ENCODE measurements at regions not wholly inside any gene's neighbourhood (a gene's known extent, or its start where the extent isn't known, plus 50 kb on each side); places are given as distances from the start of the nearest gene placed in this dataset.

DNA sequence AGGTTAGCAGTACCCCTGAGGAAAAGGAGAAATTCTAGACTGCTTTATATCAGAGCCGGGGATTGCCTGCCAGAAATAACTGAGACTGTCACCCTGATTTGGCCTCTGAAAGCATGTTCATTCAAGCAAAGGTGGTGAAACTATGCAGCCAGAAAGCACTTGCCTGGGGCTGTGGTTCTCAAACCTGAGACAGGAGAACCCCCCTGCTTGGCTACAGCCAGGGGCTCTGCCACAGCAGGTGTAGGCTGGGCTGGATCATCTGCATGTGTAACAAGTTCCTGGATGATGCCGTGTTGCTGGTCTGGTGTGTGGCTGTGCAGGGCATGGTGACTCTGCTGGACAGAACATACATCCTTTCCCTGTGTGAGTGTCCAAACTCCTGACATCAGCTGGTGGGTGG is 157.8 kb downstream of the NXNL2 start:
- no peak for DNase-seq (ENCODE audit: low spot score)

DNA sequence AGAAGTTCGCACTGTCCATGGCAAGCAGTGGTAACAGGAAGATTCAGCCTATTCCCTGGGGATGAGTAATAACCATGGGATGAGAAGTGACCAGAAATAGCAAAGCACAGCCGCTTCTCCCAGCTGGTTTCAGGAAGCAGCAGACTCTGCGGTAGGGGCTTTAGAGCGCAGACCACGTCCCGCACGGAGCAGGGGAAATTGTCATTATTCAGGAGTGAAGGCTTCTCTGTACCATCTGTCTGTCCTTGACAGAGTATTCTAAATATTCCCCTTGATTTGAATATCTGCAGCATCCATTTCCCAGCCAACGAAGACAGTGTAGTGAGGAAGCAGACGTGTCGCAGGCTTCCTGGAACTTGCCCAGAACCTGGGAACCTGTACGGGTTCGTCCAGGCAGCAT is 159.6 kb downstream of the NXNL2 start:
- no peak for DNase-seq (ENCODE audit: low spot score)

DNA sequence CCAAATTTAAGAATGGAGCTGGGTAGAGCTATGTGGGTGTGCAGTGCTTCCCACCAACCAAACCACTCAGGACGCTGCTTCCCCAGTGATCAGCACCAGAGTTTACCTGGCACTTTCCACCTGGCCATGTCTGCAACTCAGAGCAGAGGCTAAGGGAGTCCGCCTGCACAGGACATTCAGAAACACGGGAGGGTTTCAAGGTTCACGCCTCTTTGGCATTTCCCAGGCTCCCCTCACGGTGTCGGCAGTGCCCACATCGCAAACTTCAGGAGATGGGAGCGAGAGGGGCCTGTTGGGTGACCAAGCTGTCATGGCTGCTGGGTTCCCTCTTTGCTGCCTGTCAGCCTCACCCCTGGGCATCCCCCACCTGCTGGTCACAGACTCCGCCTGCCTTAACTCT is 161.5 kb downstream of the NXNL2 start:
- DNase-seq (ENCODE audit: low spot score) = no peak

DNA sequence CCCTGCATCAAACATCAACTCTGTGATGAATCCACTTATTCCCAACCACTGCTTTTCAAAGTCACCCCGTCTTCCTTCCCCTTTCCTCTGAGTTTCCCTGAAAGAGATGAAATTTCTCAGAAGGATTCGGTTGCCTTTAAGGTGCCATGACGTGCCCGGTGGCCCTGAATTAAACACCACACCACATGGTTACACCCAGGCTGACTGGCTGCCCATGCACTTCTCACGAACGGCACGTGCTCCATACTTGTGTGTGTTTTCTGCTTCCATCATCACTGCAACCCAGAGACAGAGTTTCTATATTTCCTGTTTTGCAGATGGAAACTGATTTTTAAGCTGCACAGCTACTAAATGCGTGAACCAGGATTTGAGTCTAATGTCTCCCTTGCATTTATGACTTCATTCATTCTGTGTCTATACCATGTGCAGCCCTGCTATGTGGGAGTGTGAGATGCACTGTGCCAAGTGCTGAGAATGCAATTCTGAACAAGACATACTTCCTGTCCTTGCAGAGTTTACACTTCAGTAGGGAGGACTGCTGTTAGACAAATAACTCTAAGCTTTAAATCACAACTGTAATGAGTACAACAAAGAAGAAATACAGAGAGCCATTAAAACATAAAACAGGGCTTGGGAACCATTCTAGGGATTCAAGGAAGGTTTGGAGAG is 162.9 kb downstream of the NXNL2 start:
- DNase-seq (ENCODE audit: low spot score) = no peak

DNA sequence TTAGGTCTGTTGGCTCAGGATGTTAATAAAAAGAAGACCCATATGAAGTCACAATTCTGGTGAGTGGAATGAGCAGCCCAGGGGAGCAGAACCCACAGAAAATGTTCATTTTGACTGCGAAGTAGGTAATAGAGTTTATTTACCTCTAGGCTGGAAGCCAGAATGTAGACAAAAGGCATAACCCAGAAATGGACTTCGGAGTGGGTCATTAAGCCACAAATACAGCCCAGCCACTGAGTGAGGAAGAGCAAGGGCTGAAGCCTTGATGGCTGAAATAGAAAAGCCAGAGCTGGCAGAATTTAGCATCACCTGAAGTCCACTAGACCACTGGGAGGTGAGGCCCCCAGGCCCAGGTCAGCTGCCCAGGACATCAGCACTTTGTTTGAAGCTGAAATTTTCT is 168.0 kb downstream of the NXNL2 start:
- DNase-seq (ENCODE audit: low spot score) = no peak

DNA sequence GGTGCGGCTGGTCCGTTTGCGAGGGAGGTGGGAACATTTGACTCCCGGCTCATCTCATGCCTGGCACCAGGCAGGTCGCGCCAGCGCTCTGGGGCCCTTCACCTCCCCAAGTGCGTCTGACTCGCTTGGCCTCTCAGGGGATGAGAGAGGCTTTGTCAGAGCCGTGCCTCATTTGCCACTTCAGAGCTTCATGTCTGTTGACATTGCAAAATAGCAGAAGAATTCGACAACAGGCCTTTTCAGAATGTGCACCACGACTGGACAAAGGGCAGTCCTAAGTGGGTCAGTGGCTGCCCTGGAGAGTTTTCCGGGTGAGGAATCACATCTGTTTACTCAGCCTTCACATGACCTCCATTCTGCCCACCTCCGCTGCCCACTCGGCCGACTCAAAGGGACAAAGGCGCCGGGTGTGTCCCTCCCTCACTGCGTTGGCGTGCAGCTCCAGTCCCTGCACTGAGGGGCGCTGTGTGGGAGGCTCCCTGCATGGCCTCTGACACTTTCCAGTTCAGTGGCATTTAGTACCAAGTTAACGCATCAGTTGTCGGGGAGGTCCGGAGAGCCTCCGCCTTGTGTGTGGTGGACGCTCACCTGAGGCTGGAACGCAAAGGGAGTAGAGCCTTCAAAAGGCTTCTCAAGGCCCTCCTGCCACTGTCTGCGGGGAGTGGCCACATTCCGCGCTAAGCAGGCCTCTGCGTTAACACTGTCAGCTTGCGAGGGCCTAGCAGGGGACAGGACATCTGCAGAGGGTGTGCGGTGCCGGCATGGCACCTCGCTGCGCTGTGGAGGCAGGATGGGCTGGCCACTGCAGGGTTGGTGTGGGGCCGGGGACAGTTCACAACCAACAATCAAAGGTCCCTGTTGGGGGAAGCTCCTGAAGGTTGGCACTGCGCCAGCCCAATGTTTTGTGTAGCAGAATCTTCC is 171.5 kb downstream of the NXNL2 start:
- DNase-seq (ENCODE audit: low spot score) = no peak

DNA sequence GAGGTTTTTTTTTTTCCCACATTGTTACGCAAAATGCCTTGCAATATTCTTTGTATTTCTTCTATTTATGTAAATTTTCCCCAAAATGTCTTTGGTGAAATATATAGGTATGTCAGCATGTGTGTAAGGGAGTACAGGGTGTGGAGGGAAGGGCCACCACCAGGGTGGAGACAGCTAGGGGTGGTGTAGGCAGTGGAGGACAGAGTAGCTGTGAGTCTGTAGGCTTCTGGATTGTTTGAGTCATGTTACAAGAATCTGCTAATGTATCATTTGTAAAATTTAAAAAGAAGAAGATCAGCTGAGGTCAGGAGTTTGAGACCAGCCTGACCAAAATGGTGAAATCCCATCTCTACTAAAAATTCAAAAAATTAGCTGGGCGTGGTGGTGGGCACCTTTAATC is 175.5 kb downstream of the NXNL2 start:
- no peak for DNase-seq (ENCODE audit: low spot score)

DNA sequence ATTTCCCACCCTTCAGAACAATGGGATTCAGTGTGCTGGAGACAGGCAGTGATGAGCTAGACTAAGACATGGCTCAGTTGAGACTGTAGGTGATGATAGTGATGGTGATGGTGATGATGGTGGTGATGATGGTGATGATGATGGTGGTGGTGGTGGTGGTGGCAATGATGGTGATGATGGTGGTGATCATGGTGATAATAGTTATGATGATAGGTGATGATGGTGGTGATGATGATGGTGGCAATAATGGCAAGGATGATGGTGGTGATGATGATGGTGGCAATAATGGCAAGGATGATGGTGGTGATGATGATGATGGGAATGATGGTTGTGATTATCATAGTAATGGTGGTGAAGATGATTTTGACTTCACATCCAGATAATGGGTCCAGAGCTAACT is 176.7 kb downstream of the NXNL2 start:
- DNase-seq (ENCODE audit: low spot score) = no peak

DNA sequence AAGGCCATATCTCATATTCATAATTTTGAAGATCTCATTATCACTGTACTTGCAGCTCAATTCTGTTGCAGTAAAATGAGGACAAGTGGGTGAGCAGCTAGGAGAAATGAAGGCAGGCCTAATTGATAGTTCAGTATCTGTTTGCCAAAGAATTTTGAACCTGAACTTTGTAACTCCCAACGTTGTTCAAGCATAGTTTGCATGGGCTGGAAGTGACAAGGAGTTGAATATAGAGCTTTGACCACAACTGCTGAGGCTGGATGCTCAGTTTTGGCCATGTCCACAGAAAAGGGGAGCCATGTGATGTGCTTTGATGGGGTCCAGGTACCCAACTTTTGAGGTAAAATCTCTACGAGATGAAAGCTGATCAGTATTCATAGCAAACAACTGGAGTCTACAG is 177.5 kb downstream of the NXNL2 start:
- DNase-seq (ENCODE audit: low spot score) = no peak

DNA sequence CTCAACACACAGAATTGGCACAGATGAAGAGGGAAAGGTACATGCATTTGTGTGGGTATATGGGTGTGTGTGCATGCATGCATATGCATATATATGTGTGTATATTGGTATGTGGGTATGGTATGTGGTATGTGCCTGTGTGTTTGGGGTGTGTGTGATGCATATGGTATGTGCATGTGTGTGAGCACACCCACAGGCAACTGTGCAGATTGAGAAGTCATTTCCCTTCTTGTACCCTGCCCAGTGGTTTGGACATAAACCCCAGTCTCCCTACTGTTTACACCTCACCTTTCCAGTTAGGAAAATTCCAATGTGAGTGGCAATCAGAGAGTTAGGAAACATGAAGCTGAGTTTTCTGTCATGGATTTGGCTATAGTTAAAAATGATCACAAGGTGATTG is 178.0 kb downstream of the NXNL2 start:
- DNase-seq (ENCODE audit: low spot score) = no peak

DNA sequence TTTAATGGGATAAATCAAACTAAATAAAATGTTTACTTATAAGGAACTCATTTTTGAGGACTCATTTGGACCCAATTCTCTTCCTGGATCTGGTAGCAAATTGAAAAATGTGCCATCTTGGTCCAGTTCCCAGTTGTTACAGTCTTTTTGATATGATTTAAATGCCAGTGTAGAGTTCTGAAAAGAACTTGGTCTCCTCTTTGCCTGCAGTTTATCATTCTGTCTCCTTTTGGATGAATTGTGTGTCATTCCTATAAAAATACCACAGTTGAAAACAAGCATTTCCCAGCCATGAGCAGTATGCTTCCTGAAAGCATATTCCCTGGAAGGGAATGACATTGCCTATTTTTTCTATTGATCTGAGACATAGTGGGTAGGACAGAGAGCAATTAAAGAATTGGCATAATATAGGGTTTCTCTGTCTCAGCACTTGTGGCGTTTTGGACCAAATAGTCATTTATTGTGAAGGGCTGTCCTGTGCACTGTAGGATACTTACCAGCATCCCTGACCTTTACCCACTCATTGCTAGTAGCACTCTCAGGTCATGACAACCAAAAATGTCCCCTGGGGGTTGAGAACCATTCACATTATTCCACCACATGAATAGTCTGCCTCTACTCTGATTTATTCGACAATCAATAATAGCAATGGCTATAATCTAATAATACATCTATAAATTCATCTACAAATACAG is 181.8 kb downstream of the NXNL2 start:
- DNase-seq (ENCODE audit: low spot score) = no peak

DNA sequence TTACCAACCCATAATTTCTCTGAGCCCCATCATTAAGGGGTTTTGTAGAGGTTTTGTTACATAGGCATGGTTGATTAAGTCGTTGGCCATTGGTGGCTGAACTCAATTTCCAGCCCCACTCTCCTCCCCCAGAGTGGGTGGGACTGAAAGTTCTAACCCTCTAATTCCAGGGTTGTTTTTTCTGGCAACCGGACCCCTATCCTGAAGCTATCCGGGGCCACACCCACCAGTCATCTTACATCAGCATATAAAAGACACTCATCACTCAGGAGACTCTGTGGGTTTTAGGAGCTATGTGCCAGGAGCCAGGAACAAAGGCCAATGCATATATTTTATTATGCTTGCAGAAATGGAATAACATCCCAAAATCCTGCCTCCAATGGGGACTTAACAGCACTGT is 186.0 kb downstream of the NXNL2 start:
- no peak for DNase-seq (ENCODE audit: low spot score)

DNA sequence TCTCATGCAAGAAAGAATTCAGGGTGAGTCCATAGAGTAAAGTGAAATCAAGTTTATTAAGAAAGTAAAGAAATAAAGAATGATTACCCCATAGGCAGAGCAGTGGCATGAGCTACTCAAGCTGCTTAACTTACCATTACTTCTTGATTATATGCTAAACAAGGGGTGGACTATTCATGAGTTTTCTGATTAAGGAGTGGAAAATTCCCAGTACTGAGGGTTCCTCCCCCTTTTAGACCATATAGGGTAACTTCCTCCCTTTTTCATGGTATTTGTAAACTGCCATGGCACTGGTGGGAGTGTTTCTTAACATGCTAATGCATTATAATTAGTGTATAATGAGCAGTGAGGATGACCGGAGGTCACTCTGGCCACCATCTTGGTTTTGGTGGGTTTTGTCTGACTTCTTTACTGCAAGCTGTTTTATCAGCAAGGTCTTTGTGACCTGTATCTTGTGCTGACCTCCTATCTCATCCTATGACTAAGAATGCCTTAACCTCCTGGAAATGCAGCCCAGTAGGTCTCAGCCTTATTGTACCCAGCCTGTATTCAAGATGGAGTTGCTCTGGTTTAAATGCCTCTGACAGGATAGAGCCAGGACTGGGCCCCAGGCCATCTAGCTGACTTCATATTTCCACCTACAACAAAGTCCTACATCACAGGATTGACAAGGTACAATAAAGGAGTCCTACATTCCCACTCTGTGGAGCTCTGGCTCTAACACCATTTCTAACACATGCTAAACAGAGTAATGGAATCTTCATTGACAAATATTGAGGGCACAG is 186.7 kb downstream of the NXNL2 start:
- no peak for DNase-seq (ENCODE audit: low spot score)

DNA sequence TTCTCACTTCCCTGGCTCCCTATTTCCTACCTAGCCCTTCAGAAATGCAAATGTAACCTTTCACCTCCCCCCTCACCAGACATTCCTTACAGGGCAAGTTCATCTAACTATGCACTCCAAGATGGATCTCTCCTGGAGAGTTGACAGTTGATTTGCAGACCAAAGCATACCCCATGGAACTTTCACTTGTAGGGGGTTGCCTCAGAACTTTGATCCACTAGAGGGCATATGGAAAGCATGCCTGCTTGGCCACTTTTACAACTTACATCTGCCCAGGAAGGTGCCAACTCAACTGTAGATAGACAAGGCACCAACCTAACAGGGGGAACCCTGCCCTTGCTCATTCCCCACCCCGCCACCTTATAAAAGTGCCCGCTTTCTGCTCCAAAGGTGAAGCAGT is 187.8 kb downstream of the NXNL2 start:
- no peak for DNase-seq (ENCODE audit: low spot score)

DNA sequence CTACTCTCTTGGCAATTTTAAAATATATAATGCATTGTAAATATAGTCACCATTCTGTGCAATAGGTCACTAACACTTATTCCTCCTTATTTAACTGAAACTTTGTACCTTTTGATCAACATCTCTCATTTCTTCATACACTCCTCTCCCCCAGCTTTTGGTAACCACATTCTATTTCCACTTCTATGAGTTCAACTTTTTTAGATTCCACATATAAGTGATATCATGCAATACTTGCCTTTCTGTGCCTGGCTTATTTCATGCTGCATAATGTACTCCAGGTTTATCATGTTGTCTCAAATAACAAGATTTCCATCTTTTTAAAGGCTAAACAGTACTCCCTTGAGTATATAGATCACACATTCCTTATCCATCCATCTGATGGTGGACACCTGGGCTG is 188.8 kb downstream of the NXNL2 start:
- DNase-seq (ENCODE audit: low spot score) = no peak

DNA sequence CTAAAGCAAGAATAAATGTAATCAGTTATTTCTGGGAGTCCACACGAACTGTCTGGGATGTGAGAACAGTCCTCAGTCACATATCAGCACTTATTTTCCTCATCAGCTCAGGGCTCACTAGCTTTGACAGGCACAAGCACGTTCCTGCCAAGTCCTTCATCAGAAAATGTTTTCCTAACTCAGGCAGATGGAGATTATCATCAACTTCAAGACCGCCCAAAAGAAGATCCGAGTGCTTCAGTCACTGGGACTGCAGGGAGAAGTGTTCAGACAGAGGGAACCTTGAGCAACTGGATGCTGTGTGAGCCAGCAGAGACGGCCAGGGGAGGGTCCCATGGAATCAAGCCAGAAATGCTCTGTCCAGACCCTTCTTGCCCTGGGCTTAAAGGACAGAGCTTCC is 189.4 kb downstream of the NXNL2 start:
- DNase-seq (ENCODE audit: low spot score) = no peak

DNA sequence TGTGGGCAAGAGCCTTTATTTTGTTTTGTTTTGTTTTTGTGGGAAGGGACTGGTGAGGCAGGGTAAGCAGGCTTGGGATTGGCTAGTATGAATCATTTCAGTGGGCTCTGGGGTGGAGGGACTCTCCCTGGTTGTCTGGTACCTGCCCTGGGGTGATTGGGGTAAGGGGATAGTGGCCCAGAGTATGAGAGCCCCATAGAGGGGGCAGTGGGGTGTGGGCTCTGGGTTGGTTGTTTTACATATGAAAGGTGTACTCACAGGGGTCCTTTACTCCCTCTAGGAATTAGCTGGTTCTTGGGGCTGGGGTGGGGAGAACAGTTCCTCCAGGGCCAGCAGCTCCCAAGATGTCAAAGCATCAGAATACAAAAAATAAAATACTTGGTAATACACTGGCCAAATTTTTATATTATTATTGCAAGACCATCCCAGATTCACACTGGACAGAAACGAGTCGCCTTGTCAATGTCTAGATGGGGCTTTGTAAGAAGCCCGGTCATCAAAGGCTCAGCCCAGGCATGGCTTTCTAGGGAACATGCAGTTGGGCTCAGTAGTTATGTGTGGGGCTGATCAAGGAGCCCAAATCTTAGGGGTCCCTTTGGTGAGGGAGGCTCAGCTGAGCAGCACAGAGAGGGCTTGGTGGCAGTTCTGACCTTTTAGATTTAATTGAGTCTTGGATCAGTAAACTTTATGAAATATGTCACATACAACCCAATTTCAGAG is 190.5 kb downstream of the NXNL2 start:
- no peak for DNase-seq (ENCODE audit: low spot score)

DNA sequence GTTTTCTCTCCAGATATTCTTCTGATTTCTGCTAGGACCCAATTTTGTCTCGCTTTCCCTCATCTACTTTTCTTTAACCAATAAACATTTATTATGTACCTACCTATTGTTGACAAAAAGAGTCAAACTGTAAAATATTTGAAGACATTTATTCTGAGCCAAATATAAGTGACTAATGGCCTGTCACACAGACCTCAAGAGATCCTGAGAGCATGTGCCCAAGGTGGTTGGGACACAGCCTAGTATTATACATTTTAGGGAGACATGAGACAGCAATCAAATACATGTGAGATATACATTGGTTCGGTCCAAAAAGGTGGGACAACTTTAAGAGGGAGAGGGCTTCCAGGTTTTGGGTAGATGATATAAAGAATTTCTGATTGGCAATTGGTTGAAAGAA is 191.8 kb downstream of the NXNL2 start:
- DNase-seq (ENCODE audit: low spot score) = no peak

DNA sequence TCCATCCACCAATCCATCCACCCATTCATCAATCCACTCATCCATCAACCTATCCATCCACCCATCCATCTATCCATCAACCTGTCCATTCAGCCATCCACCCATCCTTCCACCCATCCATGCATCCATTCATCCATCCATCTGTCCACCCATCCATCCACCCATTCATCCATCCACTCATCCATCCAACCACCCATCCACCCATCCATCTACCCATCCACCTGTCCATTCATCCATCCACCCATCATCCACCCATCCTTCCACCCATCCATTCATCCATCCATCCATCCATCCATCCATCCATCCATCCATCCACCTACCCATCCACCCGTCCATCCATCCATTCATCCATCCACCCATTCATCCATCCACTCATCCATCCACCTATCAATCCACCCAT is 195.8 kb downstream of the NXNL2 start:
- DNase-seq (ENCODE audit: low spot score) = no peak

DNA sequence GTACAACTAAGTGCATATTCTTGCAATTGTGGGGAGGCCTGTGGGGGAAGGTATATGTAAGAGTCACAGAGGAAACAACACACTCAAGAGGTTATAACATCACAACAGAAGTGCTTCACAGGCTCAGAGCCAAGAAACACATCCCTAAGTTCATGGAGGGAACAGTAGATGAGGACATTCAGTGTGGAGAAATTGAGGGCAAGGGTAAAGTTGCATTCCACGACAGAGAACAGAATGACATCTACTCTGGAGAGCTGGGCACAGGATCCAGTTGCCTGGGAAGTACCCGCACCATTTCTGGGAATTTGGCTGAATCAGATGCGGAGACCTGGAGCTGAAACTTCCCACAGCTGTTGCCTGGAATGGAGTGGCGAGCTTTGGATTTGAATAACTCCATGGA is 197.2 kb downstream of the NXNL2 start:
- no peak for DNase-seq (ENCODE audit: low spot score)

DNA sequence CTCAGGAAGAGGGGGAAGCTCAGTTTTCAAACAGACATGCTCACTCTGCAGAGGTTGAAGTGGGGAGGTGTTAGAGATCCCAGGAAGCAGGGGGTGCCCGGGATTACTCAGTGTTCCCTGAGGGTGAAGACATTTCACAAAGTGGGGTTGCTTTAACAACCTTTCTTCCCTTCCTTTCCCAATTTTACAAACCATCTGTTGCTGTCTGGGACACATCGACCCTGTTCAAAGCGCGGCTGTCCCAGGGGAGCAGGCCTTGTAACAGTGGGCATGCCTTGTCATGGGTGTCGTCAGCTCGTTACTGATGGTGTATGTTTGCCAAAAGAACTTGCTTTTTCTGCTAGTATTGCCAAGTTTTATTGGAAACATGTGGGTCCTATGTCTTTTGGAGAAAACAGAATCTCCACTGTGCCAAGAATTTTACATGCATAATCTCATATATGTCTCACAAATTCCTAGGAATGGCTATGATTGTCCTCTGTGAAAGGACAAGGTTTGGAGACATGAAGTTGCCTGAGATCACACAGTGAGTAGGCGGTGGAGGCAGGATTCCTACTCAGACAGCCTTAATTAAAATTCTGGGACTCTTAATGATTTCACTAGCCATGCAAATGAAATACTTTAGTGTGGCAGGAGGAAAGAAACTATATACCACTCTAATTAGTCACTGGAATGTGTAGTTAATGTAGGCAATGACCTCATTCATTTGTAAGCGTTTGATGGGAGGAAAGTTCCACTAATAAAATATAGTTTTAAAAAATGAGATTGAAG is 198.9 kb downstream of the NXNL2 start:
- no peak for DNase-seq (ENCODE audit: low spot score)

Data from ecto neural progenitor cell (in vitro differentiated cells).